ENCODE measurements at regions not wholly inside any gene's neighbourhood (a gene's known extent, or its start where the extent isn't known, plus 50 kb on each side); places are given as distances from the start of the nearest gene placed in this dataset.

GRCh38 chr9:95760791-95761190, 114.7 kb upstream of the ERCC6L2 start:
- TF ChIP-seq CTCF (conservative IDR thresholded peaks at IDR 0.05), result no peak
- no peak overlapping the region for H3K27ac ChIP-seq

GRCh38 chr9:95757439-95757838, 118.1 kb upstream of the ERCC6L2 start:
- TF ChIP-seq ZFX (IDR thresholded peaks at IDR 0.05) (no peak), CTCF (conservative IDR thresholded peaks at IDR 0.05) (no peak)
- no peak overlapping the region for H3K27ac ChIP-seq

GRCh38 chr9:95756986-95757385, 118.5 kb upstream of the ERCC6L2 start:
- TF ChIP-seq ZFX (IDR thresholded peaks at IDR 0.05), result no peak
- TF ChIP-seq CTCF (conservative IDR thresholded peaks at IDR 0.05), result no peak

GRCh38 chr9:95756101-95756500, 119.4 kb upstream of the ERCC6L2 start:
- H3K27ac ChIP-seq, result no peak overlapping the region
- no peak for TF ChIP-seq ZFX (IDR thresholded peaks at IDR 0.05)
- no peak for TF ChIP-seq CTCF (conservative IDR thresholded peaks at IDR 0.05)

More at GRCh38 chr9:95756986-95757385, 118.5 kb upstream of the ERCC6L2 start:
- no peak overlapping the region for H3K27ac ChIP-seq

GRCh38 chr9:95755421-95755730, 120.1 kb upstream of the ERCC6L2 start:
- H3K27ac ChIP-seq, result no peak overlapping the region
- TF ChIP-seq ZFX (IDR thresholded peaks at IDR 0.05) (no peak), CTCF (conservative IDR thresholded peaks at IDR 0.05) (no peak)

GRCh38 chr9:95754533-95755420, 120.7 kb upstream of the ERCC6L2 start:
- no peak overlapping the region for H3K27ac ChIP-seq
- TF ChIP-seq CTCF (conservative IDR thresholded peaks at IDR 0.05) (no peak), ZFX (IDR thresholded peaks at IDR 0.05) (no peak)

GRCh38 chr9:95753762-95754465, 121.6 kb upstream of the ERCC6L2 start:
- no peak overlapping the region for H3K27ac ChIP-seq
- TF ChIP-seq CTCF (conservative IDR thresholded peaks at IDR 0.05) (no peak), ZFX (IDR thresholded peaks at IDR 0.05) (no peak)

Data from C4-2B (cell line).